ENCODE measurements at regions not wholly inside any gene's neighbourhood (a gene's known extent, or its start where the extent isn't known, plus 50 kb on each side); places are given as distances from the start of the nearest gene placed in this dataset.

- TF ChIP-seq, protein P1, sequence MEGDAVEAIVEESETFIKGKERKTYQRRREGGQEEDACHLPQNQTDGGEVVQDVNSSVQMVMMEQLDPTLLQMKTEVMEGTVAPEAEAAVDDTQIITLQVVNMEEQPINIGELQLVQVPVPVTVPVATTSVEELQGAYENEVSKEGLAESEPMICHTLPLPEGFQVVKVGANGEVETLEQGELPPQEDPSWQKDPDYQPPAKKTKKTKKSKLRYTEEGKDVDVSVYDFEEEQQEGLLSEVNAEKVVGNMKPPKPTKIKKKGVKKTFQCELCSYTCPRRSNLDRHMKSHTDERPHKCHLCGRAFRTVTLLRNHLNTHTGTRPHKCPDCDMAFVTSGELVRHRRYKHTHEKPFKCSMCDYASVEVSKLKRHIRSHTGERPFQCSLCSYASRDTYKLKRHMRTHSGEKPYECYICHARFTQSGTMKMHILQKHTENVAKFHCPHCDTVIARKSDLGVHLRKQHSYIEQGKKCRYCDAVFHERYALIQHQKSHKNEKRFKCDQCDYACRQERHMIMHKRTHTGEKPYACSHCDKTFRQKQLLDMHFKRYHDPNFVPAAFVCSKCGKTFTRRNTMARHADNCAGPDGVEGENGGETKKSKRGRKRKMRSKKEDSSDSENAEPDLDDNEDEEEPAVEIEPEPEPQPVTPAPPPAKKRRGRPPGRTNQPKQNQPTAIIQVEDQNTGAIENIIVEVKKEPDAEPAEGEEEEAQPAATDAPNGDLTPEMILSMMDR (IDR thresholded peaks at IDR 0.05; ENCODE audit: poor library complexity), result no peak
- TF ChIP-seq EZH2phosphoT487 (IDR thresholded peaks at IDR 0.05; ENCODE audit: low read depth, severe bottlenecking, unreplicated experiment), result no peak
- TF ChIP-seq EZH2 (IDR thresholded peaks at IDR 0.05; ENCODE audit: borderline replicate concordance), result no peak
These were observed 75.8 kb upstream of the GALNT9 start for GRCh38 chr12:132404951-132405741.

Data from hepatocyte (in vitro differentiated cells).